ENCODE measurements at regions not wholly inside any gene's neighbourhood (a gene's known extent, or its start where the extent isn't known, plus 50 kb on each side); places are given as distances from the start of the nearest gene placed in this dataset.

DNA sequence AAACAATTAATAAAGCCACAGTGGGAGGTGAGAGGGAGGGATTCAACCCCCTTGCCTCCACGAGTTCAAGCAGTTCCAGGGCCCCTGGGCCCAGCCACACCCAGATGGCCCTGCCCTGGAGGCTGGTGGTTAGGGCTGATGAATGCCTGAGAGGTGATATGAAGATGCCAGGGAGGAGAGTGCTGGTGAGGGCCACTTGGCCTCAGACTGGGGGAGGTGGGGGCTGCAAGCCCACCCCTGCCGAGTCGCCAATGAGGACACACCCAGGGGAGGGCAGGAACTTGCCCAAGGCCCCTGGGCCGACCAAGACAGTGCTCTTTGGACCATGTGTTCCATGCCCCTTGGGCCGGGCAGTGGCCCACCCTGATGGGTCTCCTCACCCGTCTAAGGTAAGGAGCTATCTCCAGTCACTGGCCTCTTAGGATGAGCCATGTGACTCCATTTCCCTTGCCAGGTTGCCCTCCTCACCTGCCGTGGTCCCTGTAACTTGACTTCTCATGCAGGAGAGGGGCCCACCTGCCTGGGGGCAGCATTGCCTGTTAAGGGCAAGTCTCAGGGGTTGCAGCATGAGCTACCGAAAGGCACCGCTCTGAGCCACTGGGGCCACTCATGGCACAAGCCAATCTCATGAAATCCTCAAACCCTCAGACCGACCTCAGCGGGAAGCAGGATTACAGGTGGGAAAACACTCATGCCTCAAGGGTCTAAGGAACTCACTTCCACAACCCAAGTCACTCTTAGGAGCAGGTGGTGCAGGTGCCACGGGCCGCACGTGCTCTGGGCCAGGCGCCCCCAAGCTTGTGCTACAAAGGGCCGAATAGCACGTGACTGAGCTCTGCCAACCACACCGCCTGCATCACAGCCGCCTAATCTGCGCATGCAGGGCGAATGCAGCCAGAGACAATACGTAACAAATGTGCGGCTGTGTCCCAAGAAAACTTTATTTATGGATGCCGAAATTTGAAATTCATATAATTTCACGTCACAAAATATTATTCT, 147.4 kb upstream of the MLN start:
- 100% methylated on average over 1 of the region's 25 CpGs for WGBS (ENCODE audit: extremely low coverage, insufficient read length, low lambda C conversion rate)

More for the DNA sequence above, 147.4 kb upstream of the MLN start:
- no peak overlapping the region for H2BK15ac ChIP-seq (ENCODE audit: low read depth, low read length)
- no peaks in the 10 kb centered on the region; the same call in 1 of the 2 replicates for H3K27me3 ChIP-seq (ENCODE audit: insufficient read depth, low read length)
- H3T11ph ChIP-seq (ENCODE audit: low read length): no peak overlapping the region
- H2BK120ac ChIP-seq (ENCODE audit: low read depth, low read length, poor library complexity, severe bottlenecking): no peak overlapping the region
- H3K27ac ChIP-seq (ENCODE audit: insufficient read length, low read depth, low read length): no peak overlapping the region
- H3K18ac ChIP-seq (ENCODE audit: insufficient read length, low read depth, low read length): no peak overlapping the region
- peaks cover 5% of the 10 kb centered on the region; the same call in 1 of the 2 replicates for H3K4me1 ChIP-seq (ENCODE audit: insufficient read depth, low read length)
- no peak overlapping the region for H2AFZ ChIP-seq (ENCODE audit: low read length)
- H2BK12ac ChIP-seq (ENCODE audit: insufficient read length, low read depth, low read length): no peak overlapping the region
- H4K20me1 ChIP-seq (ENCODE audit: control insufficient read depth, insufficient read depth, insufficient read length): peaks cover 2% of the 10 kb centered on the region
- no peak overlapping the region for H3K4ac ChIP-seq (ENCODE audit: low read depth, low read length)
- peaks cover 5% of the 10 kb centered on the region for H3K27me3 Mint-ChIP-seq (ENCODE audit: low read depth)
- H2AK5ac ChIP-seq (ENCODE audit: insufficient read length, low read length): no peak overlapping the region
- H3K56ac ChIP-seq (ENCODE audit: insufficient read length, low read depth, low read length): no peak overlapping the region
- H3K9me3 Mint-ChIP-seq: no peaks in the 10 kb centered on the region
- no peak overlapping the region; the same call in none of the 2 replicates for H3K14ac ChIP-seq (ENCODE audit: insufficient read depth, low read length)
- no peak for DNase-seq
- H4K5ac ChIP-seq (ENCODE audit: insufficient read length, low read depth, low read length): no peak overlapping the region
- H3K23ac ChIP-seq (ENCODE audit: insufficient read length, low read depth, low read length): no peak overlapping the region
- no peak overlapping the region for H2BK20ac ChIP-seq (ENCODE audit: low read depth, low read length, poor library complexity, severe bottlenecking)
- TF ChIP-seq CTCF (conservative IDR thresholded peaks at IDR 0.05): no peak
- peaks cover 29 to 45% of the 10 kb centered on the region in 2 experiments for H3K4me1 Mint-ChIP-seq
- no peaks in the 10 kb centered on the region for H3K23me2 ChIP-seq (ENCODE audit: insufficient read length, low read depth, low read length, poor library complexity, severe bottlenecking)
- no peak overlapping the region for H3K27ac Mint-ChIP-seq
- no peak overlapping the region for H3K9ac ChIP-seq (ENCODE audit: extremely low read depth, insufficient read length, low read length)
- H3K79me1 ChIP-seq (ENCODE audit: insufficient read depth, low read depth, low read length, poor library complexity, severe bottlenecking): no peaks in the 10 kb centered on the region
- no peak overlapping the region for H4K8ac ChIP-seq (replicated peaks; ENCODE audit: insufficient read length, low read depth, low read length)
- H3K36me3 Mint-ChIP-seq (ENCODE audit: insufficient read depth in 1 of 3, low read depth in 3 of 3): no peaks in the 10 kb centered on the region
- H3K4me3 Mint-ChIP-seq: no peak overlapping the region
- no peaks in the 10 kb centered on the region for H3K79me2 ChIP-seq (ENCODE audit: insufficient read depth, low read length)
- no peak overlapping the region for H2BK5ac ChIP-seq (ENCODE audit: insufficient read length, low read length)
- no peak overlapping the region for H4K91ac ChIP-seq (ENCODE audit: insufficient read length, low read depth, low read length)
- no peak overlapping the region for H3K4me2 ChIP-seq (ENCODE audit: insufficient read depth, insufficient read length, low read length)
- H3K9me3 ChIP-seq (ENCODE audit: control insufficient read depth, low read depth, low read length): no peaks in the 10 kb centered on the region

All from H9 (cell line).